MCF 10A (cell line): ENCODE measurements at regions not wholly inside any gene's neighbourhood (a gene's known extent, or its start where the extent isn't known, plus 50 kb on each side); places are given as distances from the start of the nearest gene placed in this dataset.

Experiments
- BruUV-seq: library from RNA; stranded (reverse); fragments of 400-500 nt; replicated peaks from 2 replicates; lab custom pipeline; 2021; lab: Mats Ljungman, UMichigan
- CTCF ChIA-PET: fragments of 300-600 bp; sonication (Branson Sonifier 250); formaldehyde crosslinking; extraction: SDS; loops from one replicate; lab custom pipeline; 2021; ENCODE audit warnings: antibody characterized with exemption, inconsistent platforms; lab: Yijun Ruan, JAX
- POLR2A ChIA-PET: fragments of 300-600, 350-650 bp; sonication (Branson Sonifier 250); formaldehyde crosslinking; extraction: SDS; loops from one replicate; lab custom pipeline; 2020; ENCODE audit warnings: antibody characterized with exemption, inconsistent platforms; lab: Yijun Ruan, JAX
- DNase-seq: peaks from one replicate; pipeline ENCODE4 v3.0.0-alpha.2; 2018; ENCODE audit not compliant: unreplicated experiment
- H3K27ac Mint-ChIP-seq: one replicate; pipeline ENCODE4 v1.8.0; 2022; ENCODE audit warnings: mild to moderate bottlenecking, low read depth, mixed read lengths; ENCODE audit not compliant: unreplicated experiment
- H3K27me3 Mint-ChIP-seq: one replicate; pipeline ENCODE4 v1.8.0; 2022; ENCODE audit warnings: mixed read lengths; ENCODE audit not compliant: insufficient read depth, unreplicated experiment
- H3K36me3 Mint-ChIP-seq: one replicate; pipeline ENCODE4 v1.8.0; 2022; ENCODE audit warnings: mild to moderate bottlenecking, moderate library complexity, mixed read lengths; ENCODE audit not compliant: insufficient read depth, unreplicated experiment
- H3K4me1 Mint-ChIP-seq: one replicate; pipeline ENCODE4 v1.8.0; 2022; ENCODE audit warnings: mixed read lengths; ENCODE audit not compliant: insufficient read depth, unreplicated experiment
- H3K4me3 Mint-ChIP-seq: one replicate; pipeline ENCODE4 v1.8.0; 2022; ENCODE audit warnings: mild to moderate bottlenecking, moderate library complexity, mixed read lengths; ENCODE audit not compliant: unreplicated experiment
- H3K9me3 Mint-ChIP-seq: one replicate; pipeline ENCODE4 v1.8.0; 2022; ENCODE audit warnings: mixed read lengths; ENCODE audit not compliant: unreplicated experiment
- intact Hi-C: fragments of 100-400 bp; cut with micrococcal nuclease; formaldehyde crosslinking; loops from 2 replicates; pipeline ENCODE4 v1.14.1; 2022
- TF ChIP-seq, protein P1 (sequence below): fragments of 200-600 bp; IDR thresholded peaks from one replicate; pipeline ENCODE4 v1.8.0; 2022; ENCODE audit warnings: antibody characterized with exemption, mild to moderate bottlenecking; ENCODE audit not compliant: unreplicated experiment

DNA sequence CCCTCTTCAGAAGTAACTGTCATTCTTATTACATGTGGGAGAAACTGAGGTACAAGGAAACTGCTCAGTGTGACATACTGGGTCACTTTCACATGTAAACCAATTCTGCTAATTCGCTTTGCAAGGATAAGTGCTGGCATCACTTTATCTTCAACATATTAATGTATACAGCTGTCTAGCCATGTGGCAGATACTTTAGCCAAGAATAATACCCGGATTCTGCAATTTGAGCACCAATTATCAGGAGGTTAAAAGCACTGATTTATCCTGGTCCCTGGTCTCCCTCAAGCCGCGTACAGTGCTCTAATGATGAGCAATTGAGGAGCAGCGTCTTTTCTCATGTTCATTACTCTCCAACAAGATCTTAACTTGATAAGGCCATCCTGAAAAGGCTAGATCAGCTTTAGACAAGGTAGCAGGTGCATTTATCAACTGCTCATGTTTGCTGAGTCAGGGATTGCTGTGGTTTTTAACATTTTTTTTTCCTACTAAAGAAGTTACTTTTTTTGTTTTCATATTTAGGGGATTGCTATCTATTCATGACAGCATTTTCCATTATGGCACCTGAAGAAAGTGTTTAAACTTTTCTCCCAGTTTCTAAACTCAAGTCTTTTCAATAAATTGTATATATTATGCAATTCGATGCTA is 1066.3 kb upstream of the MAP3K7 start:
- ChIA-PET CTCF (interaction anchor here (1.2 kb wide), 1 partner anchor 195 kb away, joined by 3 read pairs; no protein-coding TSS in a partner anchor), POLR2A (no interaction called here)
- peaks cover 6% of the 10 kb centered on the region for H3K27me3 Mint-ChIP-seq
- no TSS peak for BruUV-seq
- no peaks in the 10 kb centered on the region for H3K4me1 Mint-ChIP-seq
- TF ChIP-seq, protein P1, sequence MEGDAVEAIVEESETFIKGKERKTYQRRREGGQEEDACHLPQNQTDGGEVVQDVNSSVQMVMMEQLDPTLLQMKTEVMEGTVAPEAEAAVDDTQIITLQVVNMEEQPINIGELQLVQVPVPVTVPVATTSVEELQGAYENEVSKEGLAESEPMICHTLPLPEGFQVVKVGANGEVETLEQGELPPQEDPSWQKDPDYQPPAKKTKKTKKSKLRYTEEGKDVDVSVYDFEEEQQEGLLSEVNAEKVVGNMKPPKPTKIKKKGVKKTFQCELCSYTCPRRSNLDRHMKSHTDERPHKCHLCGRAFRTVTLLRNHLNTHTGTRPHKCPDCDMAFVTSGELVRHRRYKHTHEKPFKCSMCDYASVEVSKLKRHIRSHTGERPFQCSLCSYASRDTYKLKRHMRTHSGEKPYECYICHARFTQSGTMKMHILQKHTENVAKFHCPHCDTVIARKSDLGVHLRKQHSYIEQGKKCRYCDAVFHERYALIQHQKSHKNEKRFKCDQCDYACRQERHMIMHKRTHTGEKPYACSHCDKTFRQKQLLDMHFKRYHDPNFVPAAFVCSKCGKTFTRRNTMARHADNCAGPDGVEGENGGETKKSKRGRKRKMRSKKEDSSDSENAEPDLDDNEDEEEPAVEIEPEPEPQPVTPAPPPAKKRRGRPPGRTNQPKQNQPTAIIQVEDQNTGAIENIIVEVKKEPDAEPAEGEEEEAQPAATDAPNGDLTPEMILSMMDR = no peak
- no peaks in the 10 kb centered on the region for H3K36me3 Mint-ChIP-seq
- H3K27ac Mint-ChIP-seq = no peak overlapping the region
- no peak for DNase-seq
- intact Hi-C loops = no loop called here
- H3K4me3 Mint-ChIP-seq = no peak overlapping the region
- no peaks in the 10 kb centered on the region for H3K9me3 Mint-ChIP-seq

DNA sequence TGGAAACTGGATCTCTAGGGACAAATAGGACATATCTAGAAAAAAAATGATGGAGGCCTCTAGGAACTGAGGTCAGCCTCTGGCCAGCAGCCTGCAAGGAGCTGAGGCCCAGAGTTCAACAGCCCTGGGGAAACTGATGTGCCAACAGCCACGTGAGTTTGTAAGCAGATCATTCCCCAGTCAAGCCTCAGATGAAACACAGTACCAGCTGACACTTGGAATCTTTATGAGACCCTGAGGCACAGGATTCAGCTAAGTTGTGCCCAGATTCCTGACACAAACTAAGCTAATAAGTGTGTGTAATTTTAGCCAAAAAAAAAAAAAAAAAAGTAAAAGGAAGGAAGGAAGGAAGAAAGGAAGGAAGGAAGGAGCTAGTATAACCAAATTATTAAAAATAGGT is 1059.8 kb upstream of the MAP3K7 start:
- H3K9me3 Mint-ChIP-seq = peaks cover 7% of the 10 kb centered on the region
- ChIA-PET POLR2A (interaction anchor here (0.6 kb wide), 1 partner anchor 127 kb away, joined by 3 read pairs; no protein-coding TSS in a partner anchor), CTCF (no interaction called here)
- no peak for DNase-seq
- no peak overlapping the region for H3K27ac Mint-ChIP-seq
- no peak overlapping the region for H3K4me3 Mint-ChIP-seq
- peaks cover 5% of the 10 kb centered on the region for H3K27me3 Mint-ChIP-seq
- TF ChIP-seq, protein P1 = no peak
- BruUV-seq = no TSS peak
- no peaks in the 10 kb centered on the region for H3K4me1 Mint-ChIP-seq
- intact Hi-C loops = no loop called here
- H3K36me3 Mint-ChIP-seq = no peaks in the 10 kb centered on the region

DNA sequence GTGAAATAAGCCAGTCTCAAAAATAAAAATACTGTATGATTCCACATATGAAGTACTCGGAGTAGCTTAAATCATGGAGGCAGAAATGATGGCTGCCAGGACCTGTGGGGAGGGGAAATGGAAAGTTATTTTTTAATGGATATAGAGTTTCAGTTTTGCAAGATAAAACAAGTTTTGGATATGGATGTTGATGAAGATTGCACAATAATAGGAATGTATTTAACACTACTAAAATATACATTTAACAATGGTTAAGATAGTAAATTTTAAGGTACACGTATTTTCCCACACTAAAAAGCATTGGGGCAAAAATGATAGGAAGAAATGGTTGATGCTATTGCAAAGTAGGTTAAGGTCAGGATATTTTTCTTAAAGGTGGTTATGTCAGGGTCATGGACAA is 1058.9 kb upstream of the MAP3K7 start:
- BruUV-seq = no TSS peak
- no peak for DNase-seq
- no peaks in the 10 kb centered on the region for H3K4me1 Mint-ChIP-seq
- no peak overlapping the region for H3K27ac Mint-ChIP-seq
- H3K36me3 Mint-ChIP-seq = no peaks in the 10 kb centered on the region
- H3K27me3 Mint-ChIP-seq = peaks cover 13% of the 10 kb centered on the region
- POLR2A ChIA-PET = no interaction called here
- CTCF ChIA-PET = no interaction called here
- TF ChIP-seq, protein P1 = no peak
- intact Hi-C loops = no loop called here
- peaks cover 7% of the 10 kb centered on the region for H3K9me3 Mint-ChIP-seq
- H3K4me3 Mint-ChIP-seq = no peak overlapping the region

- H3K4me1 Mint-ChIP-seq = no peaks in the 10 kb centered on the region
- intact Hi-C loops = no loop called here
- TF ChIP-seq, protein P1 = no peak
- BruUV-seq = no TSS peak
- CTCF ChIA-PET = interaction anchor here (0.8 kb wide), 1 partner anchor 20 kb away, joined by 3 read pairs; no protein-coding TSS in a partner anchor
- H3K36me3 Mint-ChIP-seq = no peaks in the 10 kb centered on the region
- no peak for DNase-seq
- H3K4me3 Mint-ChIP-seq = no peak overlapping the region
- H3K9me3 Mint-ChIP-seq = no peaks in the 10 kb centered on the region
- H3K27ac Mint-ChIP-seq = no peak overlapping the region
- peaks cover 13% of the 10 kb centered on the region for H3K27me3 Mint-ChIP-seq
- POLR2A ChIA-PET = no interaction called here
Measured at GRCh38 chr6:91637217-91637616, 1050.3 kb upstream of the MAP3K7 start.
